Caco-2 (cell line): ENCODE measurements at regions not wholly inside any gene's neighbourhood (a gene's known extent, or its start where the extent isn't known, plus 50 kb on each side); places are given as distances from the start of the nearest gene placed in this dataset.
A peak's percentile ranks its signal among the peaks of the same experiment; 100 is the strongest.

Experiments used
- BruUV-seq: library from RNA; stranded (reverse); fragments of 400-500 nt; replicated peaks from 2 replicates; lab custom pipeline; 2021; lab: Mats Ljungman, UMichigan
- CTCF ChIA-PET: fragments of 300-600 bp; sonication (Branson Sonifier 250); formaldehyde crosslinking; loops from one replicate; lab custom pipeline; 2022; ENCODE audit warnings: antibody characterized with exemption; lab: Charles Lee
- POLR2A ChIA-PET: fragments of 300-600 bp; sonication (Branson Sonifier 250); formaldehyde crosslinking; loops from one replicate; lab custom pipeline; 2022; ENCODE audit warnings: antibody characterized with exemption; lab: Charles Lee
- DNase-seq, 2 experiments: peaks; one replicate each; pipeline versions ENCODE4 v3.0.0 to v3.0.0-alpha.2; 2020 to 2022
- H3K27me3 ChIP-seq: replicated peaks from 2 replicates; pipeline ENCODE4 v1.6.0; 2011; ENCODE audit warnings: low read length; ENCODE audit not compliant: control insufficient read depth, insufficient read depth
- H3K36me3 ChIP-seq: 2 replicates; pipeline ENCODE4 v1.5.1; 2011; ENCODE audit warnings: low read length; ENCODE audit not compliant: control insufficient read depth, insufficient read depth
- H3K4me1 ChIP-seq: fragments of 250-450 bp; sonication (Bioruptor Pico); 2 replicates; pipeline ENCODE4 v1.5.1; 2020; ENCODE audit warnings: mild to moderate bottlenecking
- H3K4me3 ChIP-seq: 2 replicates; pipeline ENCODE4 v1.5.1; 2011; ENCODE audit warnings: low read depth, mild to moderate bottlenecking, control low read depth, low read length
- H3K9me3 ChIP-seq: fragments of 250-450 bp; sonication (Bioruptor Pico); 2 replicates; pipeline ENCODE4 v1.5.1; 2020; ENCODE audit warnings: mild to moderate bottlenecking, moderate library complexity
- H3K27ac Mint-ChIP-seq: one replicate; pipeline ENCODE4 v1.8.0; 2022; ENCODE audit warnings: mixed read lengths; ENCODE audit not compliant: unreplicated experiment
- H3K27me3 Mint-ChIP-seq: one replicate; pipeline ENCODE4 v1.8.0; 2022; ENCODE audit warnings: mixed read lengths; ENCODE audit not compliant: insufficient read depth, unreplicated experiment
- H3K36me3 Mint-ChIP-seq: one replicate; pipeline ENCODE4 v1.8.0; 2022; ENCODE audit warnings: mild to moderate bottlenecking, mixed read lengths; ENCODE audit not compliant: insufficient read depth, unreplicated experiment
- H3K4me1 Mint-ChIP-seq: one replicate; pipeline ENCODE4 v1.8.0; 2022; ENCODE audit warnings: low read depth, mixed read lengths; ENCODE audit not compliant: unreplicated experiment
- H3K4me3 Mint-ChIP-seq: one replicate; pipeline ENCODE4 v1.8.0; 2022; ENCODE audit warnings: mild to moderate bottlenecking, moderate library complexity, mixed read lengths; ENCODE audit not compliant: unreplicated experiment
- H3K9me3 Mint-ChIP-seq: one replicate; pipeline ENCODE4 v1.8.0; 2022; ENCODE audit warnings: mixed read lengths; ENCODE audit not compliant: unreplicated experiment
- intact Hi-C: fragments of 100-400 bp; cut with micrococcal nuclease; formaldehyde crosslinking; loops from one replicate; pipeline ENCODE4 v1.10.0; 2022; ENCODE audit not compliant: unreplicated experiment
- TF ChIP-seq, protein P1 (sequence below), 2 experiments: fragments of 200-600 bp in 1 of 2; IDR thresholded peaks; 1 replicate in 1 of 2; 2 replicates in 1 of 2; pipeline versions ENCODE4 v1.5.1 to v1.8.0; 2011 to 2022; ENCODE audit warnings: antibody characterized with exemption in 1 of 2, control low read depth in 1 of 2, inconsistent platforms in 1 of 2, low read depth in 1 of 2, low read length in 1 of 2, mild to moderate bottlenecking in 1 of 2, moderate library complexity in 1 of 2; ENCODE audit not compliant: insufficient read depth in 1 of 2, severe bottlenecking in 1 of 2, unreplicated experiment in 1 of 2

DNA sequence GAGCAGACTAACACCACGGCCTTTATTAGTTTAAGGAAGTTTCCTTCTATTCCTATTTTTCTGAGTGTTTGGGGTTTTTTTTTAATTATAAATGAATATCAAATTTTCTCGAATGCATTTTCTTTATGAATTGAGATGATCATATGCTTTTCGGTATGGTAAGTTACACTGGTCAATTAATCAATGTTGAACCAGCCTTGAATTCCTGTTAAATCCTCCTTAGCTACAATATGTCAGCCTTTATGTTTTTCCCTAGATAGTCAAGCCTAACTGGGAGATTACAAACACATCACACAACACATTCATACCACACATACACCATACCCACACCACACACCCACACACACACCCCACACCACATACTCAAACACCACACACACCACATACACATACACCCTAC, 247.6 kb downstream of the BRD1 start:
- peaks cover 4% of the 10 kb centered on the region; the same call in 1 of the 2 replicates for H3K9me3 ChIP-seq
- ChIA-PET CTCF (no interaction called here), POLR2A (no interaction called here)
- H3K36me3 ChIP-seq: no peaks in the 10 kb centered on the region
- BruUV-seq: no TSS peak
- no peak overlapping the region for H3K4me3 ChIP-seq
- no peaks in the 10 kb centered on the region for H3K4me1 Mint-ChIP-seq
- no peaks in the 10 kb centered on the region for H3K4me1 ChIP-seq
- H3K27me3 Mint-ChIP-seq: peaks cover 3% of the 10 kb centered on the region
- no peak overlapping the region for H3K4me3 Mint-ChIP-seq
- H3K27ac Mint-ChIP-seq: no peak overlapping the region
- no peaks in the 10 kb centered on the region for H3K9me3 Mint-ChIP-seq
- H3K27me3 ChIP-seq: no peaks in the 10 kb centered on the region
- no peaks in the 10 kb centered on the region for H3K36me3 Mint-ChIP-seq
- intact Hi-C loops: no loop called here
- no peak for DNase-seq
- TF ChIP-seq, protein P1, sequence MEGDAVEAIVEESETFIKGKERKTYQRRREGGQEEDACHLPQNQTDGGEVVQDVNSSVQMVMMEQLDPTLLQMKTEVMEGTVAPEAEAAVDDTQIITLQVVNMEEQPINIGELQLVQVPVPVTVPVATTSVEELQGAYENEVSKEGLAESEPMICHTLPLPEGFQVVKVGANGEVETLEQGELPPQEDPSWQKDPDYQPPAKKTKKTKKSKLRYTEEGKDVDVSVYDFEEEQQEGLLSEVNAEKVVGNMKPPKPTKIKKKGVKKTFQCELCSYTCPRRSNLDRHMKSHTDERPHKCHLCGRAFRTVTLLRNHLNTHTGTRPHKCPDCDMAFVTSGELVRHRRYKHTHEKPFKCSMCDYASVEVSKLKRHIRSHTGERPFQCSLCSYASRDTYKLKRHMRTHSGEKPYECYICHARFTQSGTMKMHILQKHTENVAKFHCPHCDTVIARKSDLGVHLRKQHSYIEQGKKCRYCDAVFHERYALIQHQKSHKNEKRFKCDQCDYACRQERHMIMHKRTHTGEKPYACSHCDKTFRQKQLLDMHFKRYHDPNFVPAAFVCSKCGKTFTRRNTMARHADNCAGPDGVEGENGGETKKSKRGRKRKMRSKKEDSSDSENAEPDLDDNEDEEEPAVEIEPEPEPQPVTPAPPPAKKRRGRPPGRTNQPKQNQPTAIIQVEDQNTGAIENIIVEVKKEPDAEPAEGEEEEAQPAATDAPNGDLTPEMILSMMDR (IDR thresholded peaks at IDR 0.05; ENCODE audit: insufficient read depth in 1 of 2, low read depth in 1 of 2, low read length in 1 of 2, severe bottlenecking in 1 of 2, unreplicated experiment in 1 of 2): no peak

DNA sequence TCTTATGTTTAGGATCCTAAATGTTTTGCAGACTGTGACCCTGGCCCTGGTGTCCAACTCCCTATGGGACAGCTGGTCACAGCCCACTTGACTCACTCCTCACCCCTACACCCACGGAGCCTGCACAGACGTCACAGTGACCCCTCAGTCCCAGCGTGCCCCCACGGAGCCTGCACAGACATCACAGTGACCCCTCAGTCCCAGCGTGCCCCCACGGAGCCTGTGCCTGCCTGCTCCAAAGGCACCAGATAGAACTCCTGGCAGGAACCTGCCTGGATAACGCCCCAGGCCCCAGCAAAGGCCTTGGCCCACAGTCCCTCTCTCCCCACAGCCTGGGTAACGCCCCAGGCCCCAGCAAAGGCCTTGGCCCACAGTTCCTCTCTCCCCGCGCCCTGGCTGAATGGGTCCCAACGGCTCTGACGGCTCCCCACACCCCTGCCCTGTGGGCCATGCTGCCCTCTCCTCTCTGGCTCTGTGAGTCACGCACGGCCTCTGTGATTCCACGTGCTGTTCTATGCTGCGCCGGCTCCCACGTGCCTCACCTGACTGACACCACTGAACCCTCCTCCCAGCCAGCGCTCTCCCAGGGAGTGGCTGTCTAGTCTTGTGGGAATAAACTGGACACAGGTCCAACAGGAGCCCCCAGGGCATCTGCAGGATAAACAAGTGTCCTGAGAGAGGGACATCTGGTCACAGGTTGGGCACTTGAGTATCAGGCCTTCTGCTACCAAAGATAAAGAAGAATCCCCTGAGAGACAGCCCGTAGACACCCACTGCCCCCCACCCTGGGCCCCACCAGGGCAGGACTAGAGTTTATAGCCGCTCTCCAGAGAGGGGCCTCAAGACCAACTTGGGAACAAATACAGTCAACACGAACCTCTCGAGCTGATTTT, 250.3 kb downstream of the BRD1 start:
- no peaks in the 10 kb centered on the region for H3K4me1 Mint-ChIP-seq
- no peaks in the 10 kb centered on the region for H3K9me3 Mint-ChIP-seq
- CTCF ChIA-PET: no interaction called here
- Histone ChIP-seq H3K4me3 (no peak overlapping the region), H3K36me3 (no peaks in the 10 kb centered on the region), H3K4me1 (no peaks in the 10 kb centered on the region), H3K9me3 (peaks cover 4% of the 10 kb centered on the region; the same call in 1 of the 2 replicates), H3K27me3 (no peaks in the 10 kb centered on the region)
- BruUV-seq: no TSS peak
- TF ChIP-seq, protein P1 (IDR thresholded peaks at IDR 0.05; ENCODE audit: insufficient read depth in 1 of 2, low read depth in 1 of 2, low read length in 1 of 2, severe bottlenecking in 1 of 2, unreplicated experiment in 1 of 2): no peak
- no peak overlapping the region for H3K27ac Mint-ChIP-seq
- intact Hi-C loops: no loop called here
- no peak overlapping the region for H3K4me3 Mint-ChIP-seq
- no peaks in the 10 kb centered on the region for H3K36me3 Mint-ChIP-seq
- DNase-seq: peak in 1 of 2 experiments; percentile 9
- POLR2A ChIA-PET: no interaction called here
- H3K27me3 Mint-ChIP-seq: peaks cover 3% of the 10 kb centered on the region

DNA sequence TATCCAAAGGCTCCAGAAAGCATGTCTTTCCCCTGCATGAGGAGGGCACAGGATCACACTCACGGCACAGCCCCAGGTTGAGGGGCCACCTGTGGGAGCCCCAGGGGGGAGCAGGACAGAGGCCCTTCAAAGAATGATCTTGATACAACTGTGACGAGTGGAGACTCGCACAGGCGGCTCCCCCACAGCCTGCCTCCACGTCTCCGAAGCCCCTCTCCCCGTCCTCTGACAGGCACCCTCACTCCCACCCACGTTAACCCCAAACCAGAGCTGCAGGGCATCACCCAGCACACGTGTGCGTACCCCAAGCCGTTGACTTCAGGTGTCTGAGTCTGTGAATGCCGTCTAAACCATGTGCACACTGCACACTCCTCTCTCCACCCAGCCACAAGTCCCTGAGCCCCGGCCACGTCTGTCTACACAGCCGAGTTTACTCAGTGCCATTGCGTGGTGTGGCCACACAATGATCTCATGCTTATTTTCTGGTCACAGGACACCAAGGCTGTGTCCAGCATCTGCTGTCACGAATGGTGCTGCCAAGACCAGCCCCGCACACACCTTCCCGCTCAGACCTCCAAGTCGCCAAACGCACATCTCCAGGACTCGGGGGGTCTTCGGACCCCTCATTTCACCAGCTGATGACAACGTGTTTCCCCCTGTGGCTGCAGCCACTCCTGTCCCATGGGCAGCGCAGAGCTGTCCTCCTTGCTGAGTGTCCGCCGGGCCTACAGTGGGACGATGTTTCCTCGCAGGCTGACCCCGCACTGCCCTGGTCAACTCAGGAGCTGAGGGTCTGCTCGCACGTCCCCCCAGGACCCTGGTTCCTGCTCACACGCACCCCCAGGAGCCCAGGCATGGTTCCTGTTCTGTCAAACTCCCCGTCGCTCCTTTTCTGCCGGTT, 251.2 kb downstream of the BRD1 start:
- TF ChIP-seq, protein P1 (IDR thresholded peaks at IDR 0.05; ENCODE audit: insufficient read depth in 1 of 2, low read depth in 1 of 2, low read length in 1 of 2, severe bottlenecking in 1 of 2, unreplicated experiment in 1 of 2): no peak
- H3K4me1 ChIP-seq: no peaks in the 10 kb centered on the region
- no TSS peak for BruUV-seq
- Mint-ChIP-seq H3K9me3 (no peaks in the 10 kb centered on the region), H3K36me3 (no peaks in the 10 kb centered on the region), H3K27ac (no peak overlapping the region), H3K4me3 (no peak overlapping the region), H3K4me1 (no peaks in the 10 kb centered on the region), H3K27me3 (peaks cover 3% of the 10 kb centered on the region)
- intact Hi-C loops: no loop called here
- H3K36me3 ChIP-seq: no peaks in the 10 kb centered on the region
- no peak for DNase-seq
- peaks cover 4% of the 10 kb centered on the region; the same call in 1 of the 2 replicates for H3K9me3 ChIP-seq
- ChIA-PET POLR2A (no interaction called here), CTCF (no interaction called here)
- no peaks in the 10 kb centered on the region for H3K27me3 ChIP-seq
- no peak overlapping the region for H3K4me3 ChIP-seq
